Ovary (tissue), 3 donors: ENCODE measurements at regions not wholly inside any gene's neighbourhood (a gene's known extent, or its start where the extent isn't known, plus 50 kb on each side); places are given as distances from the start of the nearest gene placed in this dataset.

ENCODE experiments used
- EP300 ChIP-seq: sonication (generic); formaldehyde crosslinking; IDR thresholded peaks from one replicate; pipeline ENCODE4 v1.6.1; 2017; ENCODE audit warnings: antibody characterized with exemption
- TF ChIP-seq, protein P1 (sequence below), 3 donors: fragments of 450-650 bp in 2 of 3; fragments of 200-600 bp in 1 of 3; IDR thresholded peaks; one replicate each; pipeline versions ENCODE4 v1.5.1 to v1.8.0; 2016 to 2022; ENCODE audit warnings: antibody characterized with exemption in 3 of 3, mild to moderate bottlenecking in 1 of 3
- donor health status: DM: no; HTN: no; CAD: no.

DNA sequence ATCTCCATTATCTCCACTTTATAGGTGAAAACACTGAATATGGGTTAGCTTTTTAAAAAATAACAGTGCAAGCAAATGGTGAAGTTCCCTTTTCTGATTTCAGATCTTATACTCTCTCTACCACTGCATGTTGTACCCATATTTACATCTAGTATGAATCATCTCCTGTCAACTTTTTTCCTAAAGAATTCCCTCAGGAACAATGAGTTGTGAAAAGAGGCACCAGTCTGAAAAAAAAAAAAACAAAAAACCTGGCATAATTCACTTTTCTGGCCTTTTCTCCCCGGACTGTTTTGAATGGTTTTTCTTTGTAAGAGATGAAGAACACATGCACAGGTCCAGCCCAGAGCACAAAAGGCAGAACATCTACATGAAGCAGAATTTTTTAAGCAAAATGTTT is 596.0 kb downstream of the COL12A1 start:
- TF ChIP-seq, protein P1, sequence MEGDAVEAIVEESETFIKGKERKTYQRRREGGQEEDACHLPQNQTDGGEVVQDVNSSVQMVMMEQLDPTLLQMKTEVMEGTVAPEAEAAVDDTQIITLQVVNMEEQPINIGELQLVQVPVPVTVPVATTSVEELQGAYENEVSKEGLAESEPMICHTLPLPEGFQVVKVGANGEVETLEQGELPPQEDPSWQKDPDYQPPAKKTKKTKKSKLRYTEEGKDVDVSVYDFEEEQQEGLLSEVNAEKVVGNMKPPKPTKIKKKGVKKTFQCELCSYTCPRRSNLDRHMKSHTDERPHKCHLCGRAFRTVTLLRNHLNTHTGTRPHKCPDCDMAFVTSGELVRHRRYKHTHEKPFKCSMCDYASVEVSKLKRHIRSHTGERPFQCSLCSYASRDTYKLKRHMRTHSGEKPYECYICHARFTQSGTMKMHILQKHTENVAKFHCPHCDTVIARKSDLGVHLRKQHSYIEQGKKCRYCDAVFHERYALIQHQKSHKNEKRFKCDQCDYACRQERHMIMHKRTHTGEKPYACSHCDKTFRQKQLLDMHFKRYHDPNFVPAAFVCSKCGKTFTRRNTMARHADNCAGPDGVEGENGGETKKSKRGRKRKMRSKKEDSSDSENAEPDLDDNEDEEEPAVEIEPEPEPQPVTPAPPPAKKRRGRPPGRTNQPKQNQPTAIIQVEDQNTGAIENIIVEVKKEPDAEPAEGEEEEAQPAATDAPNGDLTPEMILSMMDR (IDR thresholded peaks at IDR 0.05): no peak
- no peak for TF ChIP-seq EP300
